GM21367 (cell line): ENCODE measurements at regions not wholly inside any gene's neighbourhood (a gene's known extent, or its start where the extent isn't known, plus 50 kb on each side); places are given as distances from the start of the nearest gene placed in this dataset.

Experiments
- ATAC-seq: cut with Tn5 transposase; IDR thresholded peaks from one replicate; pipeline ENCODE4 v1.9.1; 2021; ENCODE audit not compliant: unreplicated experiment

- ATAC-seq, result no peak
Measured at GRCh38 chr16:79806757-79807156, 206.2 kb upstream of the MAF start.

- no peak for ATAC-seq
Measured at GRCh38 chr16:79805621-79806020, 205.1 kb upstream of the MAF start.

- no peak for ATAC-seq
Measured at GRCh38 chr16:79801646-79802045, 201.1 kb upstream of the MAF start.

DNA sequence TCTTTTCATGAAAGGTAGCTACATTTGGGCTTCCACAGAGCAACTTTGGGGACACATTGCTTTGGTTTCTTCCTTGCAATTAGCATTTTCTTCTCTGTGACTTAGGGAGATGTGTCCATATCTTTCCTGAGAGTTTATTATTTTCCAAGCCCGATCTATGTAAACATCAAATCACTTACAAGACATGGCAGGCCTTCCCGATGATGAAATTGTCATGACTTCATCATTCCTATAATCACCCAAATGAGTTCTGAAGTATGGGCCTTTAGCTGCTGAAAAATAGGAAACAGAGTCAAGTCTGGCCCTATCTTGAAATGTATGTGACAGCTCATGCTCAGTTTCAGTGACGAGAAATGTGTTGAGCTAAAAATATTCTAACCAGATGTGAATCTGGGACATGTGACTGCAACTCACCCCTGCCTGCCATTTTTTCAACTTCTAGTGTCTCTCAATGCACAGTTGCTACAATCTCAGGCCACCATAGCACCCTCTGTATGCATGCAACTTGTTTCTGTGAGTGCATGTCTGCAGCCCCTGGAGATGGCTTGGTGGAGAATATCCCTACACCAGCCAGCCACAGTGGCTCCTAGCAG is 199.6 kb upstream of the MAF start:
- no peak for ATAC-seq

- no peak for ATAC-seq
Measured at GRCh38 chr16:79798416-79799053, 198.0 kb upstream of the MAF start.

GRCh38 chr16:79797486-79797885 is 196.9 kb upstream of the MAF start:
- ATAC-seq, result no peak

DNA sequence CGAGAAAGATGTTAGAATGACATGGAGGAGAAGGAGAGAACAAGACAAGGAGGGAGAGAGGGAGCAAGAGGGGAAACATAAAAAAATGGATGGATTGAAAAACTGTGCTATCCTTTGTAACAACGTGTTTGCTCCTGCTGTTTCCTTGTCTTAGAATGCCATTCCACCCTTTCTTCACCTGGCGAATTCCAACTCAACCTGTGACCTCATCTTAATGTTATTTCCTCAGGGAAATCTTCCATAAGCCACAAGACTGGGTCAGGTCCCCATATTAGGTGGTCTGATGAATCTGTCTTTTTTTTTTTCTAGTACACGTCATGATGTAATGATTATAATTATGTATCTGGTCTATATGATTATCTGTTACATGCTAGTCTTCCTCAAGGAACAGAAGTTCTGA is 195.0 kb upstream of the MAF start:
- no peak for ATAC-seq

DNA sequence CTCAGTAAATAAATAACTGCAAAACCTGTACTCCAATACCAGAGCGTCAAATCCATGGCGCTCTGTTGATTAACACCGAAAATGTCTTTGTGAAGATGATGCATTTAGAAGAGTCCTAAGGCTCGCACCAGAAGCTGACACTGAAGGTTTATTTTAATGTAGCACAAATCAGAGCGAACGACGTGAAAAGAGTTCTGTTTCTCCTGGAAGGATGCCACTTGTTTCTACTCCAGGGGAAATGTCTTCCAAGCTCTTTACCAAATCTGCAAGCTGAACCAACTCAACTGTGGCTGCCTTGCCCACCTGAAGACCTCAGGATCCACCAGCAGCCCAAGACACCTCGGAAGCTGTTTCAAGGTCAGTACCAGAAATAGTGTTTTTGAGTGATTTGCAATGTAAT is 194.4 kb upstream of the MAF start:
- ATAC-seq, result no peak

- ATAC-seq, result no peak
Measured at GRCh38 chr16:79792664-79793351, 192.3 kb upstream of the MAF start.

GRCh38 chr16:79792076-79792475 is 191.5 kb upstream of the MAF start:
- no peak for ATAC-seq

- ATAC-seq, result no peak
Measured at GRCh38 chr16:79790854-79791253, 190.3 kb upstream of the MAF start.

GRCh38 chr16:79788949-79789348 is 188.4 kb upstream of the MAF start:
- no peak for ATAC-seq

- no peak for ATAC-seq
Measured at GRCh38 chr16:79786389-79786788, 185.9 kb upstream of the MAF start.

DNA sequence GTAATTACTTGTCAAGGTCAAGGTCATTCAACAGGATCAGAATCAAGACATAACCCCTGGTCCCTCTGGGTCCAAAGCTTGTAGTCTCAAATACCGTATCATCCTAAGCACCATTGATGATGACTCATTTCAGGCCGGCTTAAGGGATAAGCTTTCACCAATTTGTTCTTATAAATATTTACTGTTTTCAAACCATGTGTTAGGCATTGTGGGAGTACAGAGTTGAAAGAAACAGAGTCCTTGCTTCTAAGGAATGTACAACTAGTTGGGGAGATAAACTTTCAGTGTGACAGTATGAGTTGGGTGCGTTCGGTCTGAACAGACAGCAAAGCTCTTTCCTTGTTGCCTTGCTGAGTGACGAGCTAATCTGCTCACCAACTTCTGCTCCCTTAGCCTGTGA is 183.5 kb upstream of the MAF start:
- ATAC-seq, result no peak

- ATAC-seq, result no peak
Measured at GRCh38 chr16:79777679-79778078, 177.1 kb upstream of the MAF start.

DNA sequence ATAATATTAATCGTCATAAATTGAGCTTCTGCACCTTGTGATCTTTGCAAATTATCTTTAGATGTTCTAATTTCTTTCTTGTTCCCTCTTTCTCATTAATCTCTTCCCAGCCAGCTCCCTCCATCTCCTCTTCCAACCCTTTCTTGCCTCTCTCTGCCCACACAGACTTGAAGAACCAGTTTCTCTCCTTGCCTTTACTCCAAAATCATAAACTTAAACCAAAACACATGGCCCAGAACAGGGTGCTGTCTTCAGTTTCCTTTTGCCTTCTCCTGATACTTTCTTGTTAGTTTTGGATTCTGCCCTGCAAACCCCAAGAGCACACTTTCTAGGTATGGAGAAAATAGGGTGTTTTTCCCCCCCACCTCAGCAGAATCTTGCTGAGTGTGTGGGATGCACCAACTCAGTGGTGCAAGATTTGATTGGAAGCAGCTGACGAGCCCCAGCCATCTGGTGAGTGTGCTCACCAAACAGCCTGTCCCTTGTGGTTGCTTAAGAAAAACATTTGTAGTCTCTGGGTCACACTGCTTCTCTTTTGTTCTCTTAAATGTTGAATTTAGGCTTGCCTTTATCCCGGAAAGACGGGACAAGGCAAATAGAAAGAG is 175.8 kb upstream of the MAF start:
- ATAC-seq, result no peak

DNA sequence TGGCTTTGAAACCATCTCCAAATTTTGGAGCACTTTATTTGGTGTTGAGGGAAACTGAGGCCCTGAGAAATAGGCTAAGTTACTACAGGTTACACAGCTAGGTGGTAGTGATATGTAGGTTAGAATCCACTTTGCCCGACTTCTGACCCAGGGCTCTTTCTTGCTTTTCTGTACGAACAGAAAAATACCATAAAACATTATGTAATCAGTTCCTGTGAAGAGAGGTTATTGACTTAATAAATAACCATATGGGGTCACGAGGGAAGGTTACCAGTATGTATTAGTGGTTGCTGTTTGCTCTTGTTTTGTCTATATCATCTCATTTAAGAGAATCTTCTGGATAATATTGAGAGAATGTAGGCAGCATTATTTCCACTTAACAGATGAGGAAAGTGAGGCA is 172.2 kb upstream of the MAF start:
- no peak for ATAC-seq

DNA sequence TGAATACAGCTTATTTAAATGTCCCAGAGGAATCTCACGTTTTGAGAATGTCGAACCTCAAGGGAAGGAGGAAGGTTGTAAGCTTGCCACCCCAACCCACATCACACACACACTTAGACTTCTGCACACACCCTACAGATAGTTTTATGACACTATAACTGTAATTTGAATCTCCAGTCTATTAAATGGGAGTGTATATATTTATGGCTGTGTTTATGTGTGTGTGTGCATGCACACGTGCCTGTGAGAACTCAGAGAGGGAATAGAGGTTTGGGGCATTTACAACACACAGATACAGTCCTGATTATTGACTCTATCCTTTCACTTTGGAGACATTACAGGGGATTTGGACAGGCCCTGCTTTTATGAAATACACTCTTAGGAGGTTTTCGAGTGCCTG is 171.5 kb upstream of the MAF start:
- no peak for ATAC-seq

DNA sequence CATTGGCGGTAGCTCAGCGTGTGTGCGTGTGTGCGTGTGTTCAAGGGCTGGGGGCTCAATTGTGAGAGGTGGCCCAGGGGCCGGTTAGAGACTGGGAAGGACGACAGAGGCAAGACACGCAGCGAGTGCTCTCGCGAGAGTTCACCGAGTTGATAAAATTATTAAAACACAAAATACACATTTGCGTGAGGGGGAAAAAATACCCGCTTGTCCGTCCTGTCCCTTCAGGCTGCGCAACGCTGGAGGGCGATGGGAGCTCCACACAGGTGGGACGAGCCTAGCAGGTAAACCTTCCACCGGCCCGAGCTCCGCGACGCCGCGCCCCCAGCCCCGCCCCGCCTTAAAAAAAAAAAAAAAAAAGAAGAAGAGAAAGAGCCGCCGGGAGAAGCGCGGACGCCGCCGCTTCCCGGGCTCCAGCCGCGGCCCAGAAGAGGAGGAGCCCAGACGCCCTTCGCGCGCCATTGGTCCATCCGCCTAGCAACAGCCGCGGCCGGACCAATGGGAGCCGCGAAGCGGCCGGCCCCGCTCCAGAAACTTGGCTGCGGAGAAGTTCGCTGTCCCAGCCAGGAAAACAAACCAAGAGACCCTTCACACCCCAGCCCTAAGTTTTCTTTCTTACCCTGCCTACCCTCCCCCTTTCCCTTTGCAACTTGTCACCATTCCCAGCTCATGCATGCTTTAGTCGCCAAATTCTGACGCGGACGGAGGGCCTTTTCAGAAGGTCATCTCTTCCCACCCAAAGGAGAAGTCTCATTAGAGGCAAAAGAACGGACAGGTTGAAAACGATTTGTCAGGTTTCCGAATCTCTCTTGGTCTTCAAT is 169.9 kb upstream of the MAF start:
- peak; percentile 98 for ATAC-seq

DNA sequence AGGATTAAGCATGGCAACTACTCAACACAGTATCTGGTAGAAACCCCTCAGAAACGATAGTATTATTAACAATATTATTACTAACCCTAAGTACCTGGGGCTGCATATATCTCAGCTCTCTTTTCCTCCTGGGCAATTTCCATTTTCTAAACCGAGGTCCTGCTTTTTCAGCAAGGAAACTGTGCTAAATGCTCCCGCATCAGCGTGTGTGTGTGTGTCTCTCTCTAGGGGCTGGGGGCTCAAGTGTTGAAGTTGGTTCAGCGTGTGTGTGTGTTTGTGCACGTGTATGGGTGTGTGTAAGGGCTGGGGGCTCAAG is 169.3 kb upstream of the MAF start:
- ATAC-seq, result no peak

- no peak for ATAC-seq
Measured at GRCh38 chr16:79769270-79769927, 168.9 kb upstream of the MAF start.
